GM18519 (cell line): ENCODE measurements at regions not wholly inside any gene's neighbourhood (a gene's known extent, or its start where the extent isn't known, plus 50 kb on each side); places are given as distances from the start of the nearest gene placed in this dataset.

Experiments used
- ATAC-seq: cut with Tn5 transposase; IDR thresholded peaks from one replicate; pipeline ENCODE4 v1.9.1; 2021; ENCODE audit warnings: mild to moderate bottlenecking, moderate library complexity; ENCODE audit not compliant: unreplicated experiment, low FRiP score

DNA sequence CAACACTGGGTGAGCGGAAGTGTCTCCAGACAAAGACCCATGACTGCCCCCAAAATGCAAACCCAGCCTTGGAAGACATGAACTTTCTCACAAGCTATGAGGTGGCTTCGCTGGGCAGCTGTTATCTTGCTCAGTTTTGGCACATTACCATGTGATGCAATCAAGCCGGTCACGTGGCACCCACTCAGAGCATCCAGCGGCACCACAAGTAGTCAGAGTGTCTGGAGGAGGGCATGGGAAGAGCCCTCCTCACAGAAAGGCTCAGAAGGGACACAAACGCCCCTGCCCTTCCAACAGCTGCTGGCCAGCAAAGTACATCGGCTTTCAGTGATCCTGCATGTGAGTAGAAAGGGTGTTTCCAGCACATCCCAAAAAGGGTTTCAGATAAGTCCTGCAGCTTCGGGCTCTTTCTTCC, 145.5 kb upstream of the IRF2BP2 start:
- ATAC-seq, result no peak

DNA sequence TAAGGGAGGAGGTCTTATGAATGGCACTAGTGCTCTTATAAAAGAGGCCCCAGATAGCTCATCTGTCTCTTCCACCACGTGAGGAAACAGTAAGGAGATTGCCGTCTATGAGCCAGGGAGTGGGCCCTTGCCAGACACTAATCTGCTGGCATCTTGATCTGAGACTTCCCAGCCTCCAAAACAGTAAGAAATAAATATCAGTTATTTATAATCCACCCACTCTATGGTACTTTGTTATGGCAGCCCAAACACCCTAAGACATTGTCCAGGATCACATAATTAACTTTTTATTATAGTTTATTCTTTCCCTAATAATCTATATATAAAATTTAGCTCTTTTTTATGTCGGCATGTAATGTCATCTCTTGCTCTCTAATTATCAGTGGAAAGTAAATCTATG, 144.0 kb upstream of the IRF2BP2 start:
- no peak for ATAC-seq

DNA sequence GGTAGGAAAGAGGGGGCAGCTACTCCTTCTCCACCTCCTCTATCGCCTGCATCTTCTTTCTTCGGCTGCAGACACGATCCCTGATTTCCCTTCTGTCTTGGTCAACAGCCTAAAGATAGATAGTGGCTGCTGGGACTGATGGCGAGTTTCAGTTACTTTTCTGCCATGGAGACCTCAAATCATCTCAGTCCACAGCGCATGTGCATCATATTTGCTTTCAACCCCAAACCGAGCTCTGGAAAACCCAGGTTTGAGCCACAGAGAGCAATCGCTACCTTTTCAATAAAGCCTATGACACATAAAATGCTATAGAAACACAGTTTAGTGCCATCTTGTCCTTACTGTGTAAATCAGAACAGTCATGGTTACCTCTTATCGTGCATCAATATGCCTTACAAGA, 142.9 kb upstream of the IRF2BP2 start:
- no peak for ATAC-seq

DNA sequence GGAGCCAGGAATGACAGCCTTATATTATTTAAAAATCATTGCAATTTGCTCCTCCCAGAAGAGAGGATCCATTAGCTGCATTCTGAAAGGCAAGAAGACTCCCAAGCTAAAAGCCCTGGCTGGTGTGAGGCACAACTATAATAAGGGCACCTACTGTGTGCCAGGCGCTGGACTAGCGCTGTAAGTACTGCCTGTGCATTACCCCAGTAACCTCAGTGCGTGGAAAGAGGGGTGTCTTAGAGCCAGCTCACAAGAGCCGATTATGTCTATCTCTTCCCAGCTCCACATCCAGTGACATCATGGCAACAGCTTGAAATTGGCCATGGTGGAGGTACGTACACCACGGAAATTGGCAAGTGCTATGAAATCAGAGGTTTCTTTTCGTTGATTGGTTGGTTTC, 141.7 kb upstream of the IRF2BP2 start:
- no peak for ATAC-seq

DNA sequence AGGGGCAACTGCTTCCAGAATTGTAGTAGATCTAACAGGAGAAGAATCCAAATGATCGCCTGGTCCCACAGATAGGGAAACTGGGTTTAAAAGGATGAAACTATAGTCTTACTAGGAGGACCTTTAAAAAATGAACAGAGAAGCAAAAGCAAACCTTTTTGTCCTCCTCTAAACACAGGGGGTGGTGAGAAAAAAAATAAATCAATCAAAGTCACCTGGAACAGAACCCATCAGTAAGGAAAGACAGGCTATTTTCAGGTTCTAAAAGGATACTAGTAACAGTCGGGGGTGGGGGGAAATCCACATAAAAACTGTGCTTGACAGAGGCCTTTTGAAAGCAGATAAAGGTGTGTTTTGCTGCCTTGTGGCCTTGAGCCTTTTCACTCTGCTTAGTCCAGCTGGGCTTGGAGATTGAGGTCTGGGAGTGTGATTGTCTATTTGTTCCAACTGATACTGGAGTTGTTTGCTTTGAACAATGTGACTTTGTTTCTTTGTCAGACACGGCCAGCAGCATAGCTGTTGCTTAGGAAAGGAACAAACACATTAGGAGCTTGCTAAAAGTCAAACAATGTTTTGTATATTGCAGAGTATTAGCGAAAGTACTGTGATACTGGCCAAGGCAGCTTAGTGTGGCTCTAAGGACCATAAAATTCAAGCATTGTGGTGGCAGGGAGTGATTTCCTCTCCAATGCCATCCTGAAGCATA, 141.1 kb upstream of the IRF2BP2 start:
- no peak for ATAC-seq

DNA sequence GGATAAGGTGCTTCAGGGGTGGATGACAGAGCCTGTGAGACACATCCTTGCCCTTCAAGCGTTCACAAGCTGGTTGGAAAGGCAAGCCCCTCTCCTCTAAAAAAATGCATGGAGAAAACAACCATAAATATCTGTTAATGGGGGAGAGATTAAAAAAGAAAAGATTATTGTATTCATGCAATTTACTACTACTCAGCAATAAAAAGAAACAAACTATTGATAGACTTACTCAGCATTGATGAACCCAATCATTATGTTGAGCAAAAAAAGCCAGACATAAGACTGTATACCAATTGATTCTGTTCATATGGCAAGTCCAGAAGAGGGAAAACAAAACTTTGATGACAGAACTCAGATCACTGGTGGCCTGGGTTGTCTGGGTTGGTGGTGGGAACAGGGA, 138.7 kb upstream of the IRF2BP2 start:
- ATAC-seq, result no peak

DNA sequence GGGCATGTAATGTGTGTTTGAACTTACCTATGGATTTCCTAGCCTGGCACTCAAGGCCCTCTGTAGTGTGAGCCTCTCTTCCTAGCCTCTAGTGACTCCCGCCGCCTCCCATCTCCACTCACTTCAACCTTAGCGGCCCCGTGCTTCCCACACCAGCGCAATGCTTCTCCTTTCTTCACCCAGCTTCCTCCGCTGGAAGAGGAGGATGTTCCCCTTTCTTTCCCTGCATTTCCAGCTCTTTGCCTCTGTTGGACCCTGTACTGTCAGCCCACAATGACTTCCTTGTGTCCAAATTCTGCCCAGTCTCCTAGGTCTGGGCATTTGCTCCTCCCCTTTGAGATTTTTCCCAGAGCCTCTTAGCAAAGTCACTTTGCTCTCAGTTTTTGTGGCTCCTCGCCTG, 138.1 kb upstream of the IRF2BP2 start:
- ATAC-seq, result no peak

DNA sequence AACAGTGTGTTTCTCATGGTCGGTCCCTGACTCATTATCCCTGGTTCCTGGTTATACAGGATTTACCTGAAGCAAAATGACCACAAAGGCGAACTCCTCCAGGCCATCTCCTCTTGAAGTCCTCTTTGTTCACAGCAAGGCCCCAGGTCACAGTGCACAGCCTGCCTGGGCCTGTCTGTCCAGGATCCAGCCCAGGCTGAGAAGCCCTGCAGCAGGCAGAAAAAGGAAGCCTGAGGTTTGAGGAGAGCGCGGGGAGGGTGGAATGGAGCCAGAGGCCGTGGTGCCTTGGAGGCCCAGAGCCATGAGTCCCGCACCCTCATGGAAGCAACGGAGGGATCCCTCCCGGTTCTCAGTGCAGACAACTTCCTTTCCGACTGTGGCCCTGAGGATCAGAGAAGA, 136.8 kb upstream of the IRF2BP2 start:
- ATAC-seq, result no peak

DNA sequence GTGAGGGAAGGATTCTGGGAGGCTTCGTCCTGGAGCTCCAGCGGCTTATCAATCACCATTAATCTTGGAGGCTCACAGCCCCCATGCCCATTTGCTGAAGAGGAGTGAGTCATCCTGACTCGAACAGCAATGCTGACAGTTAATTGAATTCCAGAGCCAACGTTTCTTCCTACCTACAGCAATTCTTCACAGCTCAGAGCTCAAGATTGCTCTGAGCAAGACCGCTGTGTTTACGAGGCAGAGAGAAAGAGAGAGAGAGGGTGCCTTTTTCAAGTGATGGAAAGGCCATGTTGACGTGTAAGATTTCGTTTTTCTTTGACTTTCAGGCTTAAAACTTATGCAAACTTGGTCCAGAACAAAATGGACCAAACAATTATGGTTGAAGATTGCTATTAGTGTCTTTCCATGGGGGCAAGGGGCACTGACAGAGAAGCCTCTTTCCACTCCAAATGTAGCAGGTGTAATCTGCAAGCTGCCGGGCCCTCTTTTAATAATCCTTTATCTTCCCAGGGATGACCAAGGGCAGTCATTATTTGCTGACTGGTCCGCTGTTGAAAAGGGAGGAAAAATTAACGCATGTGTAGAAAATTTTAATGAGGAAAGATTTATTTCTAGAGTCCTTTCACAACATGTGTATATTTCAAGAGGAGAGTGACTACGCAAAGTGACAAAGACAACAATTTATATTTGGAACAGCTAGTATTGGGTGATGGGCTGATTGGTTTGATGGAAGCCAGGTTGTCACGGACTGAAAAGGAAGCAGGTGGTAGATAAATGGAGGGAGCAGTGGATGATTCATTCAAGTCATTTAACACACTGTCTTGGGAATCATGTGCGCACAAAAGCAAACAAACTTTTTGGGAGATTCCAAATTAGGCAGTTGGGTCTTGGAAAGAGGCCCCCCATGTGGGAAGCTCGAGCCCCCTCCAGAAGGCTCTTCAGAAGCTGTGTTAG, 136.1 kb upstream of the IRF2BP2 start:
- no peak for ATAC-seq

DNA sequence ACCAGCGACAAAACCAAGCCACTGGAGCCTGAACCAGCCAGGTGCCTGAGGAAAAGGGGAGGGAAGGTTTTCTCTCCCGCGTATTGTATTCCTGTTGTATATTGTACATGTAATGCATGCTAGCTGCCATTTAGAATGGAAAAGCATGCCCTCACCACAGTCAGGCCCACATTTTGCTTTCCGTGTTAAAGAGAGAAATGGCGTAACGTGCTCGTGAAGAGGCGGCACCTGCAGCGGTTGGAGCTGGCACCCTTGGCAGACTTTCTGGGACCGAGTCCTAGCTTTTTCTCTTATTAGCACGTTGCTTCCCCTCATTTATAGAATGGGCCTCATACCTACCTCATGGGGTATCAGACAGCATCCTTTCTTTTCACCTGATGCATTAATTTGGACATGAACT, 135.3 kb upstream of the IRF2BP2 start:
- ATAC-seq, result no peak

DNA sequence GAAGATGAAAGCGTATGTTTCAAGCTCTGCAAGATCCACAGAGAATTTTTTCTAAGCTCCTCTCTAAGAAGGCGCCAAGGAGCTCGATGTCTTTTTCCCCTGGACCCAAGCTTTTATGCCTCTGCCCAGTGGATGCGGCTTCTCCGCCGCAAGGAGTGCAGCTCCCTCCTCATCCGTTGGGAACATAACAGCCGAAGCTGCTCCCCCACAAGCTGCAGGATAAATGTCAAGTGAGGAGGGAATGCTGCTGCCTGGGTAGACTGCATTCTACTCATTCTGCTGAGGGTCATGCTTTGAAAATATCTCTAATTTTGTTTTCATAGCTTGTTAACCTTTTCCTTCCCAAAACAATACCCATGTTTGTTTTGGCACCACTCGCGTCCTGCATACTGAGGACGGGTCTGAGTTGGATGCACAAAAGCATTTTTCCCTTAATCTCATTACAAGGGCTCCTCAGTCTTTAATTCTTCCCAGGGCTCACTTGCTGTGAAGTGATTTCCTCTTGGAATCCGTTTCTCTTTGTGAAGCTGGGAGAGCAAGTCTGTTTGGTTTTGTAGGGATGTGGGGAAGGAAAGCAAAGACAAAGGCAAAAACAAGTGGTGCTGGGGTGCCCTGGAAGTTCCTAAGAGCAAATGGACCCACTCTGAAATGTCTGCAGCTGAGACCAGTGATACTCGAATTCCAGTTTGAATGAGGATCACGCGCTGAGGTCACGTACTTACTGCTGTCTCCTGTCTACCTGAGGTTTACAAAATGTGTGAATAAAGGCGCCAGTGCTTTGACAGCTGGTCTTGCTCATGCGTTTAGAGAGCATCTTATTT, 134.0 kb upstream of the IRF2BP2 start:
- ATAC-seq, result no peak

DNA sequence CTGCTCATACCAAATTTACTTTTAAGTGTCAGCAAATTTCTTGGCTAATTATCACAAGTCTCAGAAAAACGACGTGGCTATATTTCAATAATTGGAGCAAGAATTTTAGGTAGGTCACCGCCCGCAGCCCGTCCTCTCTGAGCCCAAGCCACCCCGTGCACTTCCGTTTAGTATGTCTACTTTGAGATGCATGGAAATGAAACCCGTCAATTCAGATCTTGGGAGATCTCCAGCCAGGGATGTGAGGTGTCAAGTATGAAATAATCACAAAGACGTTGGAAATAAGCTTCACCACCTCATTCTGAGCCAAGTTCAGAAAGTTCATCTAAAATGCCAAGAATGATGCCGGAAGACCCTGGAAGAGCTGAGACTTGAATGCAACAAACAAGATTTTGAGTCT, 132.6 kb upstream of the IRF2BP2 start:
- ATAC-seq, result no peak

DNA sequence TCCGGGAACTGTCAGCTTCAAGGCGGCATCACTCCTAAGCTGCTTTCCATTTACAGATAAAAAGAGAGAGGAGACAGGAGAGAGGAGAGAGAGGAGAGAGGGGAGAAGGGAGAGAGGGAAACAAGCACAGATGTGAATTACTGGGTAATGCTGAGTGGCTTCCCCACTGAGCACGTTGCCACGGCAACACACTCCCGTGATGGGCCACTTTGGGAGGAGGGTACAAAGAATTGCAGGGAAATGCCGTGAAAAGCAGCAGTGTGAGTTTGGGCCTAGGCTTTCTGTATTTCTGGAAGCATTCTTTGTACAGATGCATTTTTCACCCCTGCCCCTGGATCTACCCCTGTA, 128.0 kb upstream of the IRF2BP2 start:
- no peak for ATAC-seq

DNA sequence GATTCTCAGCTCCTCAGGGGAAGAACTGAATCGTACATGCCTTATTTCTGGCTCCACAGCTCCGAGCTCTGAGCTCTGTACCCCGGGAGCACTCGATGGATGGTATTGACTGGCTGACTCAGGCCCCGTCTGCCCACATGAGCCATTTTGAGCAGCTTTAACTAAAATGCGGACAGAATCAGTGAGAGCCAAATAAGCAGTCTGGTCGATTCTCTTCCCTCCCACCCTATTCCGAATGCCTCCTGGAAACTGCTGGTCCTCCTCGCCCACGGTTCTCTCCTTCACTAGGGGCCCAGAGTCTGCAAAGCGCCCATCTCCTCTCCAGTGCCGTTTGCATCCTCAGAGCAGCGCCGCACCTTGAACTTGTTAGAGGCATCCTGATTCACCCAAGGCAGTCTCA, 125.9 kb upstream of the IRF2BP2 start:
- no peak for ATAC-seq

DNA sequence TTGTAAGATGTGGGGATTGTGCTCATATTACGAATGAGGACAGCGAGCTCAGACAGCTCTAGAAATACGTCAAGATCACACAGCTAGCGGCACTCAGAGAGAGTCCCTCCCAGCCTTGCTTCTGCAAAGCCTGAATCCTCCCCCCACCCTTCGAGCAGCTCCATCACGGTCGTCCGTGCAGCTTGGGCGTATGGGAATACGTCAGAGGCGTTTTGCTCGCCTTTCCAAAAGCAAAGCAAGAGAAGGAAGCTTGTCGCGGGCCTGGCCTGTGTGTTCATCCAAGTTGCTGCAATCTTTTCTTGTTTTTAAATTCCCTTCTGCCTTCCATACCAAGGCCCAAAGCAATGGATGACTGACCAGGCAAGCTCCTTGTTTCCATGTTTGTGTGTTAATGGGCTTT, 125.5 kb upstream of the IRF2BP2 start:
- ATAC-seq, result no peak

DNA sequence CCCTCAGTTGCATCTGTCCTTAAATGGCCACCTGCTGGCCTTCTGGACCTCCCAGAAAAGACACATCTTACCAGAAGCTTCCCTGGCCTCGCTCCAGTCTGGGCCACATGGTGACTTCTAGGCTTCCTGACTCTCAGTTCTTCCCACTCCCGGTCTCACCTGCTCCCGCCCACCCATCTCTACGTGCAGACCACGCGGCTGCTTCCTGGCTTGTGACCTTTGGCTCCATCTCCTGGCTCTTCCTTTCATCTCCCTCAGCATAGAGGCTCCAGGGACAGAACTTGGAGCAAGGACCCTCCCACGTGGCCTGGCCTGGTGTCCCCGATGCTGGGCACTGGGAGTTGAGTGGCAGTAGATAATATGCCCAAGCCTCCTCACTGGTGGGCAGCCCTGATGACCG, 124.9 kb upstream of the IRF2BP2 start:
- no peak for ATAC-seq

DNA sequence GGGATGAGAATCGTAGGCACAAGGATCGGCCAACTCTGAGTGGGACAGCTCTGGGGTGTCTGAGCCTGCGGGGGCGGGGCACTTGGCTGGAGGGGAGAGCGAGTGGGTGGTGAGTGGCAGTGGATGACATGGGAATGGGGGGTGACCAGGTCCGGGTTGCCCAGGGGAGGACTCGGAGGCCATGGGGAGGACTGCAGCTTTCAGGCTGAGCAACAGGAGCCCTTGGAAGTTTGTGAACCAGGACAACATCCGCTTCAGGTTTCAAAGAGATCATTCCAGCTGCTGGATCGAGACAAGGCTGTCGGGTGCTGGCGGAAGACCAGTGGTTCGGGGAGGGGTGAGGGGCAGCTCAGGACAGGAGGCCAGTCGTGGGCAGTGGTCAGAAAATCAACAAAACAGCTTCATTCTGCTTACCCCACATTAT, 124.4 kb upstream of the IRF2BP2 start:
- no peak for ATAC-seq

DNA sequence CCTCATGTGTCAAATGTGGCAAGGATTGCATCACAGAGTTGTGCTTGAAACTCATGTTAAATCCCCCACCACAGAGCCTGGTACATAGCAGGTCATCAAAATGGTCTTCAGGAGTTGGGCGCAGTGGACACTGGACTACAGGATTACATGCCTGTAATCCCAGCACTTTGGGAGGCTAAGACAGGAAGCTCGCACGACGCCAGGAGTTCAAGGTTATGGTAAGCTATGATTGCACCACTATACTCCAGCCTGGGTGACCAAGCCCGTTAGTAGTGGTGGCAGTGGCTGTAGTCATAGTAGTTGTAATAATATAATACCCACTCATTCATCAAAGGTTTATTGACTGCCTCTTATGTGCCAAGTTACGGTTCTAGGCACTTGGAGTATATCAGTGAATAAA, 123.4 kb upstream of the IRF2BP2 start:
- ATAC-seq, result no peak

DNA sequence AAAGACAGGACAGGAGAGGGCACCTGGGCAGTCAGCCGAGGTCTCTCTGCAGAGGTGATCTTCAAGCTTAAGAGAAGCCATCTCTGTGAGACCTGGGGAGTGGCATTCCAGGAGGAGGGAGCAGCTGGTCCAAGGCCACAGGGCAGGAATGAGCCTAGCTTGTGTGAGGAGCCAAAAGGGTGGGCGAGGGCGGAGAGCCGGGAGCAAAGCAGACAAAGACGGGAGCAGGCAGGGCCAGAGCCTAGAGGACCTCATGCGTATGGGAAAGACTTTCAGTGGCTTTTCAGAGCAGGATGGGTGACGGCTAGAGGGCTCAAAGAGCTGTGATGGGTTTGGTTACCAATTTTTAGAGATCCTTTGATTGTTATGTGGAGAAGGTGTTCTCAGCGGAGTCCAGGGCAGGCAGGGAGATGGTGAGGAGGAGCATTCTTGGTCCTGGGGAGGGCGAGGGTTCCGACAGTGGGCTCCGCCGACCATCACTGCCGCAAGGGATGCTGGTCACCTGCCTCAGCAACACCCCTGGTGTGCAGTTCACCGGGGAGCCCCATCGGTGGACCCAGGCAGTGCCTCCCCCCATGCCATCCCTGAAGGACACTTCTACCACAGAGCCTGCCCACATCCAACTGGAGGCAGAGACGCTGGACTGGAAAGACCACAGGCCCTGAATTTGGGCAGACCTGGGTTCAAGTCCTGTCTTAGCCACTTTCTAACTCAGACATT, 122.9 kb upstream of the IRF2BP2 start:
- no peak for ATAC-seq

DNA sequence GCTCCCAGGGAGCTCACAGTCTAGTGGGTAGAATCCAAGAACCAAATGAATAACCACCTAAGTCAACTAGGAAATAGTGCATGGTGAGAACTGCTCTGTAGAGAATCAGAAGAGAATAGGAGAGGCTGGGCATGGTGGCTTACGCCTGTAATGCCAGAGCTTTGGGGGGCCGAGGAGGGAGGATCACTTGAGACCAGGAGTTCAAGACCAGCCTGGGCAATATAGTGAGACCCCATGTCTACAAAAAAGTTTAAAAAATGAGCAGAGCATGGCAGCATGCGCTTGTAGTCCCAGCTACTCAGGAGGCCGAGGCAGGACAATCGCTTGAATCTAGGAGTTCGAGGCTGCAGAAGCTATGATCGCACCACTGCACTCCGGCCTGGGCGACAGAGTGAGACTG, 122.3 kb upstream of the IRF2BP2 start:
- ATAC-seq, result no peak
